ENCODE measurements at regions not wholly inside any gene's neighbourhood (a gene's known extent, or its start where the extent isn't known, plus 50 kb on each side); places are given as distances from the start of the nearest gene placed in this dataset.

DNA sequence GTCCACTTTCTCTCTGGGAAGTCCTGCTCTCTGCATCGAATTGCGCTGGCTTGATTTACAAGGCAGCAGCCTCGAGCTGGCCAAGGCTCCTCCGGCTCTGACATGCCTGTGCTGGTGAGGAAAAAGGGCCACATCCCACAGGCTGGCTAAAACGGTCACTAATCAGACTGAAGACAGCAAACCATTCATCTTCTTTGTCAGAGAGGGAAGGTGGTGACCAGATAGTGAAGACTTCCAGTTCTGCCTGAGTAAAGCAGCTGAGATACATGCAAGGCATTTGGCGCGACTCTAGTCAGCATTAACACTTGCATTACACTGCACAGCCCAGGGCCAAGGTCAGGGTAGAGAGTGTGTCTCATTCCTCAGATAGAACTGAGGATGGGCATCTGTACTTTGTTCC lies 203.2 kb upstream of the MAP3K7 start:
- TF ChIP-seq, protein P1, sequence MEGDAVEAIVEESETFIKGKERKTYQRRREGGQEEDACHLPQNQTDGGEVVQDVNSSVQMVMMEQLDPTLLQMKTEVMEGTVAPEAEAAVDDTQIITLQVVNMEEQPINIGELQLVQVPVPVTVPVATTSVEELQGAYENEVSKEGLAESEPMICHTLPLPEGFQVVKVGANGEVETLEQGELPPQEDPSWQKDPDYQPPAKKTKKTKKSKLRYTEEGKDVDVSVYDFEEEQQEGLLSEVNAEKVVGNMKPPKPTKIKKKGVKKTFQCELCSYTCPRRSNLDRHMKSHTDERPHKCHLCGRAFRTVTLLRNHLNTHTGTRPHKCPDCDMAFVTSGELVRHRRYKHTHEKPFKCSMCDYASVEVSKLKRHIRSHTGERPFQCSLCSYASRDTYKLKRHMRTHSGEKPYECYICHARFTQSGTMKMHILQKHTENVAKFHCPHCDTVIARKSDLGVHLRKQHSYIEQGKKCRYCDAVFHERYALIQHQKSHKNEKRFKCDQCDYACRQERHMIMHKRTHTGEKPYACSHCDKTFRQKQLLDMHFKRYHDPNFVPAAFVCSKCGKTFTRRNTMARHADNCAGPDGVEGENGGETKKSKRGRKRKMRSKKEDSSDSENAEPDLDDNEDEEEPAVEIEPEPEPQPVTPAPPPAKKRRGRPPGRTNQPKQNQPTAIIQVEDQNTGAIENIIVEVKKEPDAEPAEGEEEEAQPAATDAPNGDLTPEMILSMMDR (IDR thresholded peaks at IDR 0.05; ENCODE audit: low read depth, low read length) = no peak
- no peak for TF ChIP-seq EZH2phosphoT487 (IDR thresholded peaks at IDR 0.05; ENCODE audit: low read depth)

Data from OCI-LY3 (cell line).